ENCODE measurements at regions not wholly inside any gene's neighbourhood (a gene's known extent, or its start where the extent isn't known, plus 50 kb on each side); places are given as distances from the start of the nearest gene placed in this dataset.
"Not testable (repeated sequence)": the region's sequence is repeated elsewhere in the genome, so short reads cannot be mapped to it uniquely, and the experiment has no call there.

GRCh38 chr11:25633230-25633629, 698.7 kb upstream of the ANO3 start:
- no peak for DNase-seq

GRCh38 chr11:25649220-25649619, 682.7 kb upstream of the ANO3 start:
- DNase-seq = not testable (repeated sequence)

- no peak for DNase-seq
Measured at GRCh38 chr11:25650319-25650718, 681.6 kb upstream of the ANO3 start.

- DNase-seq = no peak
Measured at GRCh38 chr11:25655636-25656035, 676.3 kb upstream of the ANO3 start.

- no peak for DNase-seq
Measured at GRCh38 chr11:25658916-25659315, 673.0 kb upstream of the ANO3 start.

GRCh38 chr11:25659706-25660105, 672.2 kb upstream of the ANO3 start:
- DNase-seq = no peak

- no peak for DNase-seq
Measured at GRCh38 chr11:25667871-25668270, 664.1 kb upstream of the ANO3 start.

GRCh38 chr11:25691959-25692358, 640.0 kb upstream of the ANO3 start:
- DNase-seq = no peak

- DNase-seq = no peak
Measured at GRCh38 chr11:25702417-25702816, 629.5 kb upstream of the ANO3 start.

- DNase-seq = no peak
Measured at GRCh38 chr11:25710975-25711374, 621.0 kb upstream of the ANO3 start.

- DNase-seq = no peak
Measured at GRCh38 chr11:25727944-25728343, 604.0 kb upstream of the ANO3 start.

- no peak for DNase-seq
Measured at GRCh38 chr11:25730230-25730629, 601.7 kb upstream of the ANO3 start.

- no peak for DNase-seq
Measured at GRCh38 chr11:25733777-25734176, 598.2 kb upstream of the ANO3 start.

GRCh38 chr11:25734591-25735211, 597.2 kb upstream of the ANO3 start:
- no peak for DNase-seq

- DNase-seq = no peak
Measured at GRCh38 chr11:25737071-25737675, 594.8 kb upstream of the ANO3 start.

GRCh38 chr11:25741886-25742285, 590.0 kb upstream of the ANO3 start:
- no peak for DNase-seq

- DNase-seq = no peak
Measured at GRCh38 chr11:25742800-25743199, 589.1 kb upstream of the ANO3 start.

GRCh38 chr11:25755381-25755780, 576.5 kb upstream of the ANO3 start:
- DNase-seq = no peak

- no peak for DNase-seq
Measured at GRCh38 chr11:25755918-25756584, 575.9 kb upstream of the ANO3 start.

GRCh38 chr11:25758145-25758661, 573.7 kb upstream of the ANO3 start:
- DNase-seq = no peak

- DNase-seq = no peak
Measured at GRCh38 chr11:25766332-25767015, 565.5 kb upstream of the ANO3 start.

- DNase-seq = no peak
Measured at GRCh38 chr11:25769287-25769686, 562.6 kb upstream of the ANO3 start.

GRCh38 chr11:25771605-25772004, 560.3 kb upstream of the ANO3 start:
- no peak for DNase-seq

- DNase-seq = no peak
Measured at GRCh38 chr11:25775603-25776002, 556.3 kb upstream of the ANO3 start.
